T-helper 22 cell (primary cell): ENCODE measurements at regions not wholly inside any gene's neighbourhood (a gene's known extent, or its start where the extent isn't known, plus 50 kb on each side); places are given as distances from the start of the nearest gene placed in this dataset.

Experiments
- DNase-seq: peaks from one replicate; pipeline ENCODE4 v3.0.0-alpha.2; 2020; ENCODE audit warnings: low read depth

DNA sequence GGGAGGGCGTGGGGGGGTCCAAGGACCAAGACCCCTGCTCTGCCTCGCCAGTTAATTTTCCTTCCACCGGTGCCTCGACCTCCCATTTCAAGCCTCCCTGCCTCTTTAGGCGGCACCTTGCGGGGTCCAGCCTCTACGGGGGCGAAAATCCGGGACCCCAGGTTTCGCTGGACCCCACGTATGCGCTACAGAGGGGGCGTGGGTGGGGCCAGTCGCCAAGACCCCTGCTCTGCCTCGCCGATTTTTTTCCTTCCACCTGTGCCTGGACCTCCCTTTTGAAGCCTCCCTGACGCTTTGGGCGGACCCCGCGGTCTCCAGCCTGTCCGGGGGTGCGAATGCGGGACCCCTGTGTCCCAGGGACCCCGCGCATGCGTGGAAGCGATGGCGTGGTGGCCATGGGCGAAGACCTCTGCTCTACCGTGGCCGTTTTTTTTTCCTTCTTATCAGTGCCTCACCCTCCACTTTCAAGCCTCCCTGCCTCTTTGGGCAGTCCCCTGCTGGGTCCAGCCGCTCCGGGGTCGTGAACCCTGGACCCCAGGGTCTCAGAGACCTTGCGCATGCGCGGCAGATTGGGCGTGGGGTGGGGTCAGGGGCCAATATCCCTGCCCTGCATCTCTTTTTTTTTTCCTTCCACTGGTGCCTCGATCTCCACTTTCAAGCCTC, 324.2 kb downstream of the ALG10 start:
- no peak for DNase-seq

DNA sequence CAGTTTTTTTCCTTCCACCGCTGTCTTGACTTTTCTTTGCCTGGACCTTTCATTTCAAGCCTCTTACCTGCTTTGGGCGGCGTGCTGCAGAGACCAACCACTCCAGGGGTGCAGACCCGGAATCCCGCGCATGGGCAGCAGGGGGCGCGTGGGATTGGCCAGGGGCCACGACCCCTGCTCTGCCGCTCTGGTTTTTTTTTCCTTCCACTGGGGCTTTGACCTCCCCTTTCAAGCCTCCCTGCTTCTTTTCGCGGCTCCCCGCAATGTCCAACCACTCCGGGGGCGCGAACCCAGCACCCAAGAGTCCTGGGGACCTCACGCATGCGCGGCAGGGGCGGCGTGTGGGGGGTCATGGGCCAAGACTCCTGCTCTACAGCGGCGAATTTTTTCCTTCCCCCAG, 325.1 kb downstream of the ALG10 start:
- DNase-seq = no peak

DNA sequence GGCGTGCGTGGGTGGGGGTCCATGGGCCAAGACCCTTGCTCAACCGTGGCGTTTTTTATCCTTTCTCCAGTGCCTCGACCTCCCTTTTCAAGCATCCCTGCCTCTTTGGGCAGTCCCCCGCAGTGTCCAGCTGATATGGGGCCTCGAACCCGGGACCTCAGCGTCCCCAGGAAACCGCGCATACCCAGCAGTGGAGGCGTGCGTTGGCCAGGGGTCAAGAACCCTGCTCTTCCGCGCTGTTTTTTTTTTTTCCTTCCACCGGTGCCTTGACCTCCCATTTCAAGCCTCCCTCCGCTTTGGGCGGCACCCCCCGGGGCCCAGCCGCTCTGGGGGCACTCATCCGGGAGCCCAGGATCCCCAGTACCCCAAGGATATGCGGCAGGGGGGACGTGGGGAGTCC, 325.8 kb downstream of the ALG10 start:
- no peak for DNase-seq

DNA sequence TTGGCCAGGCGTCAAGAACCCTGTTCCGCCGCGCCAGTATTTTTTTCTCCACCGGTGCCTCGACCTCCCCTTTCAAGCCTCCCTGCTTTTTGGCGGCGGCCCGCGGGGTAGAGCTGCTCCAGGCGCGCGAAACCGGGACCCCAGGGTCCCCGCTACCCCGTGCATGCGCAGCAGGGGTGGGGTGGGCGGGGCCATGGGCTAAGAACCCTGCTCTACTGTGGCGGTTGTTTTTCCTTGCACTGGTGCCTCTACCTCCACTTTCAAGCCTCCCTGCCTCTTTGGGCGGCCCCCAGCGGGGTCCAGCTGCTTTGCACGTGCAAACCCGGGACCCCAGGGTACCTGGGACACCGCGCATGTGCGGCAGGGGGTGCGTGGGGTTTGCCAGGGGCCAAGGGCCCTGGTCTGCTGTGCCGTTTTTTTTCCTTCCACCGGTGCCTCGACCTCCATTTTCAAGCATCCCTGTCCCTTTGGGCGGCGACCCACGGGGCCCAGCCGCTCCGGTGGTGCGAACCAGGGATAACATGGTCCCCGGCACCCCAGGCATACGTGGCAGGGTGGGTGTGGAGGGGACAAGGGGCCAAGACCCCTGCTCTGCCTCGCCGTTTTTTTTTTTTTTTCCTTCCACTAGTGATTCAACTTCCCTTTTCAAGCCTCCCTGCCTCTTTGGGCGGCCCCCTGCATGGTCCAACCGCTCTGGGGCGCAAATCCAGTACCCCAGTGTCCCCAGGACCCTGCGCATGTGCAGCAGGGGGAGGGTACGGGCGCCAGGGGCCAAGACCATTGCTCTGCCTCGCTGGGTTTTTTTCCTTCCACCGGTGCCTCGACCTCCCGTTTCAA, 326.8 kb downstream of the ALG10 start:
- no peak for DNase-seq

- no peak for DNase-seq
Measured at GRCh38 chr12:34349673-34349961, 327.3 kb downstream of the ALG10 start.

GRCh38 chr12:34350092-34351041, 328.1 kb downstream of the ALG10 start:
- DNase-seq = no peak

GRCh38 chr12:34352098-34352497, 329.8 kb downstream of the ALG10 start:
- no peak for DNase-seq

DNA sequence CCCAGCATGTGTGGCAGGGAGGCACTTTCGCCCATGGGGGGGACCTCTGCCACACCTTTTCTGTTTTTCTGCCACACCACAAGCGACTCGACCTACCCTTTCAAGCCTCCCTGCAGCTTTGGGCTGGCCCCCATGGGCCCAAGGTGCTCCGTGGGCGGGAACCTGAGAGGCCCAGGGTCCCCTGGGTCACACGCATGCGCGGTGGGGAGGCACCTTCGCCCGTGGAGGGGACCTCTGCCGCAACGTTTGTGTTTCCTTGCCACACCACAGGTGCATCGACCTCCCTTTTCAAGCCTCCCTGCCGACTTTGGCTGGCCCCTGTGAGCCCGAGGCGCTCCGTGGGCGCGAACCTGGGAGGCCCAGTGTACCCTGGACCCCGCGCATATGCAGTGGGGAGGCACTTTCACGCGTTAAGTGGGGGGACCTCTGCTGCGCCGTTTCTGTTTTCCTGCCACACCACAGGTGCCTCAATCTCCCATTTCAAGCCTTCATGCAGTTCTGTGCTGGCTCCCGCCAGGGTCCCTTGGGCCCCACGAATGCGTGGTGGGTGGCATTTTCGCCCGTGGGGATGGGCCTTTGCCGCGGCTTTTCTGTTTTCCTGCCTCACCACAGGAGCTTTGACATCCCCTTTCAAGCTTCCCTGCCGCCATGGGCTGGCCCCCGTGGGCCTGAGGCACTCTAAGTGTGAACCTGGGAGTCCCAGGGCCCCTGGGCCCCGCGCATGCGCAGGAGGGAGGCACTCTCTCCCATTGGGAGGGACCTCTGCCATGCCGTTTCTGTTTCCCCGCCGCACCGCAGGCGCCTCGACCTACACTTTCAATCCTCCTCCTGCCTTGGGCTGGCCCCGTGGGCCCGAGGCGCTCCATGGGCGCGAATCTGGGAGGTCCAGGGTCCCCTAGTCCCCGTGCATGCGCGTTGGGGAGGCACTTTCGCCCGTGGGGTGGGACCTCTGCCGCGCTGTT, 332.2 kb downstream of the ALG10 start:
- DNase-seq = no peak

DNA sequence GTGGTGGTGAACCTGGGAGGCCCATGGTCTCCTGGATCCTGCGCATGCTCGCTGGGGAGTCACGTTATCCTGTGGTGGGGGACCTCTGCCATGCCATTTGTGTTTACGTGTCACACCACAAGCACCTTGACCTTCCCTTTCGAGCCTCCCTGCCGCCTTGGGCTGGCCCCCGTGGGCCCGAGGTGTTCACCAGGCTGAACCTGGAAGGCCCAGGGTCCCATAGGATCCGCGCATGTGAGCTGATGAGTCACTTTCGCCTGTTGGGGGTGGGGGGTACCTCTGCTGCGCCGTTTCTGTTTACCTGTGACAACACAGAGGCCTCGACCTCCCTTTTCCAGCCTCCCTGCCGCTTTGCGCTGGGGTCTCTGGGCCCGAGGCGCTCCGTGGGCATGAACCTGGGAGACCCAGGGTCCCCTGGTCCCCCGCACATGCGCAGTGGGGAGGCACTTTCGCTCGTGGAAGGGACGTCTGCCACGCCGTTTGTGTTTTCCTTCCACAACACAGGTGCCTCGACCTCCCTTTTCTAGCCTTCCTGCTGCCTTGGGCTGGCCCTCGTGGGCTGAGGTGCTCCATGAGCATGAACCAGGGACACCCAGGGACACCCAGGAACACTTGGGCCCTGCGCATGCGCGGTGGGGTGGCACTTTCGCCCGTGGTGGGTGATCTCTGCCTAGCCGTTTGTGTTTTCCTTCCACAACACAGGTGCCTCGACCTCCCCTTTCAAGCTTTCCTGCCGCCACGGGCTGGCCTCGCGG, 334.1 kb downstream of the ALG10 start:
- DNase-seq = no peak

DNA sequence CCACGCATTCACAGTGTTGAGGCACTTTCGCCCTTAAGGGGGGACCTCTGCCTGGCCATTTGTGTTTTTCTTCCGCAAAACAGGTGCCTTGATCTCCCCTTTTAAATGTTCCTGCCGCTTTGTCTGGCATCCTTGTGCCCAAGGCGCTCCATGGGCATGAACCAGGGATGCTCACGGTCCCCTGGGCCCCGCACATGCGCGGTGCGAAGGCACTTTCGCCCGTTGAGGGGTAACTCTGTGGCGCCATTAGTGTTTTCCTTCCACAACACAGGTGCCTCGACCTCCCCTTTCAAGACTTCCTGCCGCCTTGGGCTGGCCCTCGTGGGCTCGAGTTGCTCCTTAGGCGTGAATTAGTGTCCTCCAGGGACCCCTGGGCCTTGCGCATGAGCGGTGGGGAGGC, 335.5 kb downstream of the ALG10 start:
- DNase-seq = no peak

DNA sequence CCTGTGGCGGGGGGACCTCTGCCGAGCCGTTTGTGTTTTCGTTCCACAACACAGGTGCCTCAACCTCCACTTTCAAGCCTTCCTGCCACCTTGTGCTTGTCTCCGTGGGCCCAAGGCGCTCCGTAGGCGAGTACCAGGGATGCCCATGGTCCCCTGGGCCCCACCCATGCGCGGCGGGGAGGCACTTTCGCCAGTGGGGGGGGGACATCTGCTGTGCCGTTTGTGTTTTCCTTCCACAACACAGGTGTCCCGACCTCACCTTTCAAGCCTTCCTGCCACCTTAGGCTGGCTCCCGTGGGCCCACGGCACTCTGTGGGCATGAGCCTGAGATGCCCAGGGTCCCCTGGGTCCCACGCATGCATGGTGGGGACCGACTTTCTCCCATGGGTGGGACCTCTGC, 335.9 kb downstream of the ALG10 start:
- no peak for DNase-seq

GRCh38 chr12:34361721-34362316, 339.5 kb downstream of the ALG10 start:
- DNase-seq = no peak

DNA sequence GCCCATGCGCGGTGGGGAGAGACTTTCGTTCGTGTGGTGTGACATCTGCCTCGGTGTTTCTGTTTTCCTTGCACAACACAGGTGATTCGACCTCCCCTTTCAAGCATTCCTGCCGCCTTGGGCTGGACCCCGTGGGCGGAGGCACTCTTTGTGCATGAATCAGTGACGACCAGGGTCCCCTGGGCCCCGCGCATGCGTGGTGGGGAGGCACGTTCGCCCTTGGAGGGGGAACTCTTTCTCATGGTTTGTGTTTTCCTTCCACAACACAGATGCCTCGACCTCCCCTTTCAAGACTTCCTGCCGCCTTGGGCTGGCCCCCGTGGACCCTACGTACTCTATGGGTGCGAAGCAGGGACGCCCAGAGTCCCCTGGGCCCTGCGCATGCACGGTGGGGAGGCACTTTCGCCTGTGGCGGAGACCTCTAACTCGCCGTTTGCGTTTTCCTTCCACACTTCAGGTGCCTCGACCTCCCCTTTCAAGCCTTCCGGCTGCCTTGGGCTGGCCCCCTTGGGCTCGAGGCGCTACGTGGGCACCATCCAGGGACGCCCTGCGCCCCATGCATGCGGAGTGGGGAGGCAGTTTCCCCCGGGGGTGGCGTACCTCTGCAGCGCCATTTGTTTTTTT, 340.9 kb downstream of the ALG10 start:
- DNase-seq = no peak

- no peak for DNase-seq
Measured at GRCh38 chr12:34368079-34368478, 345.8 kb downstream of the ALG10 start.

- no peak for DNase-seq
Measured at GRCh38 chr12:34371050-34371449, 348.8 kb downstream of the ALG10 start.

DNA sequence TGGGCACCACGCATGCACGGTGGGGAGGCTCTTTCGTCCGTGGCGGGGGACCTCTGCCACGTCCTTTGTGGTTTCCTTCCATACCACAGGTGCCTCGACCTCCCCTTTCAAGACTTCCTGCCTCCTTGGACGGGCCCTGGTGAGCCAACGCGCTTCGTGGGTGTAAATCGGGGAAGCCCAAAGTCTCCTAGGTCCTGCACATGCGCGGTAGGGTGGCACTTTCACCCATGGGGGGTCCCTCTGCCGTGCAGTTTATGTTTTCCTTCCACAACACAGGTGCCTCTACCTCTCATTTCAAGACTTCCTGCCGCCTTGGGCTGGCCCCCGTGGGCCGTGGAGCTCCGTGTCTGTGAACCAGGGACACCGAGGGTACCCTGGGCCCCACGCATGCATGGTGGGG, 349.7 kb downstream of the ALG10 start:
- DNase-seq = no peak

DNA sequence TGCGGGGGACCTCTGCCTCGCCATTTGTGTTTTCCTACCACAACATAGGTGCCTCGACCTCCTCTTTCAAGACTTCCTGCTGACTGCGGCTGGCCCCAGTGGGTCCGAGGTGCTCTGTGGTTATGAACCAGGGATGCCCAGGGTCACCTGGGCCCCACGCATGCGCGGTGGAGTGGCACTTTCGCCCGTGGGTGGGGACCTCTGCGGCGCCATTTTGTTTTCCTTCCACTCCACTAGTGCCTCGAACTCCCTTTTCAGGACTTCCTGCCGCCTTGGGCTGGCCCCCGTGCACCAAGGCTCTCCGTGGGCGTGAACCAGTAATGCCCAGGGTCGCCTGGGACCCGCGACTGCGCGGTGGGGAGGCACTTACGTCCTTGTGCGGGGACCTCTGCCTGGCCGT, 351.6 kb downstream of the ALG10 start:
- DNase-seq = no peak

GRCh38 chr12:34376133-34376799, 354.0 kb downstream of the ALG10 start:
- DNase-seq = no peak

DNA sequence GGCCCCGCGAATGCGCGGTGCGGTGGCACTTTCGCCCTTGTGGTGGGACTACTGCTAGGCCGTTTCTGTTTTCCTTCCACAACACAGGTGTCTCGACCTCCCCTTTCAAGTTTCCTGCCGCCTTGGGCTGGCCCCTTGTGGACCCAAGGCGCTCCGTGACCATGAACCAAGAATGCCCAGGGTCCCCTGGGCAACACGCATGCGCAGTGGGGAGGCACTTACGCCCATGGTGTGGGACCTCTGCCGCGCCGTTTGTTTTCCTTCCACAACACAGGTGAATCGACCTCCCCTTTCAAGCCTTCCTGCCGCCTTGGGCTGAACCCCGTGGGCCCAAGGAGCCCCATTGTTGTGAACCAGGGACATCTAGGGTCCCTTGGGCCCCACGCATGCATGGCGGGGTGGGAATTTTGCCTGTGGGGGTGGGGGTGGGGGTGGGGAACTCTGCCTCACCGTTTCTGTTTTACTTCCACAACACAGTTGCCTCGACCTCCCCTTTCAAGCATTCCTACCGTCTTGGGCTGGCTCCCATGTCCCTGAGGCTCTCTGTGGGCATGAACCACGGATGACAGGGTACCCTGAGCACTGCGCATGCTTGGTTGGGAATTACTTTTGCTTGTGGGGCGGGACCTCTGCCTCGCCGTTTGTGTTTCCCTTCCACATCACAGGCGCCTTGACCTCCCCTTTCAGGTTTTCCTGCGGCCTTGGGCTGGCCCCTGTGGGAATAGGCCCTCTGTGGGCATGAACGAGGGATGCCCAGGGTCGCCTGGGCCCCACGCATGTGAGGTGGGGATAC, 355.1 kb downstream of the ALG10 start:
- no peak for DNase-seq
